Neural progenitor cell (in vitro differentiated cells): ENCODE measurements at regions not wholly inside any gene's neighbourhood (a gene's known extent, or its start where the extent isn't known, plus 50 kb on each side); places are given as distances from the start of the nearest gene placed in this dataset.

Experiments
- DNase-seq: peaks from one replicate; pipeline ENCODE4 v3.0.0-alpha.2; 2016; ENCODE audit warnings: low spot score
- H2AFZ ChIP-seq: fragments of 200-600 bp; sonication (generic); replicated peaks from 2 replicates; pipeline ENCODE4 v1.6.1; 2016; ENCODE audit warnings: antibody characterized with exemption
- H3F3A ChIP-seq: fragments of 200-600 bp; sonication (generic); 2 replicates; pipeline ENCODE4 v1.6.1; 2016; ENCODE audit warnings: antibody characterized with exemption, low read depth
- H3K27ac ChIP-seq: fragments of 200-600 bp; sonication (generic); 2 replicates; pipeline ENCODE4 v1.5.1; 2016; ENCODE audit warnings: mild to moderate bottlenecking
- H3K27me3 ChIP-seq: fragments of 200-600 bp; sonication (generic); 2 replicates; pipeline ENCODE4 v1.6.1; 2016; ENCODE audit warnings: mild to moderate bottlenecking, moderate library complexity
- H3K36me3 ChIP-seq: fragments of 200-600 bp; sonication (generic); 2 replicates; pipeline ENCODE4 v1.5.1; 2016
- H3K4me1 ChIP-seq: fragments of 200-600 bp; sonication (generic); 2 replicates; pipeline ENCODE4 v1.6.1; 2016; ENCODE audit warnings: mixed run types
- H3K4me2 ChIP-seq: fragments of 200-600 bp; sonication (generic); 2 replicates; pipeline ENCODE4 v1.6.1; 2016
- H3K4me3 ChIP-seq: fragments of 200-600 bp; sonication (generic); 2 replicates; pipeline ENCODE4 v1.5.1; 2016
- H3K79me2 ChIP-seq: fragments of 200-600 bp; sonication (generic); 2 replicates; pipeline ENCODE4 v1.6.1; 2016; ENCODE audit warnings: low read depth
- H3K9ac ChIP-seq: fragments of 200-600 bp; sonication (generic); 2 replicates; pipeline ENCODE4 v1.6.1; 2016
- H3K9me3 ChIP-seq: fragments of 200-600 bp; sonication (generic); 2 replicates; pipeline ENCODE4 v1.5.1; 2016; ENCODE audit warnings: low read depth
- H4K20me1 ChIP-seq: fragments of 200-600 bp; sonication (generic); 2 replicates; pipeline ENCODE4 v1.6.1; 2016; ENCODE audit warnings: low read depth
- H3K27ac Mint-ChIP-seq: 3 replicates; pipeline ENCODE4 v1.8.0; 2021; ENCODE audit warnings: mixed read lengths
- H3K27me3 Mint-ChIP-seq: 2 replicates; pipeline ENCODE4 v1.8.0; 2022; ENCODE audit warnings: low read depth, mild to moderate bottlenecking, inconsistent platforms, moderate library complexity, mixed read lengths; ENCODE audit not compliant: insufficient read depth
- H3K36me3 Mint-ChIP-seq: 3 replicates; pipeline ENCODE4 v1.8.0; 2021; ENCODE audit warnings: mixed read lengths
- H3K4me1 Mint-ChIP-seq: 3 replicates; pipeline ENCODE4 v1.8.0; 2021; ENCODE audit warnings: mixed read lengths
- H3K4me3 Mint-ChIP-seq: 3 replicates; pipeline ENCODE4 v1.8.0; 2021; ENCODE audit warnings: mild to moderate bottlenecking, moderate library complexity, mixed read lengths
- H3K9me3 Mint-ChIP-seq: 3 replicates; pipeline ENCODE4 v1.8.0; 2020; ENCODE audit warnings: mixed read lengths
- CTCF ChIP-seq: fragments of 200-600 bp; sonication (generic); IDR thresholded peaks from 2 replicates; pipeline ENCODE4 v1.5.1; 2017; ENCODE audit warnings: antibody characterized with exemption, mild to moderate bottlenecking
- EZH2 ChIP-seq: fragments of 200-600 bp; sonication (generic); IDR thresholded peaks from 2 replicates; pipeline ENCODE4 v1.6.1; 2017; ENCODE audit warnings: antibody characterized with exemption, mild to moderate bottlenecking, moderate library complexity
- EZH2phosphoT487 ChIP-seq: fragments of 200-600 bp; sonication (generic); IDR thresholded peaks from 2 replicates; pipeline ENCODE4 v1.6.1; 2017; ENCODE audit warnings: antibody characterized with exemption

GRCh38 chr3:178022599-178022998 lies 513.6 kb upstream of the KCNMB2 start:
- Histone ChIP-seq H3K9me3 (no peaks in the 10 kb centered on the region), H3F3A (no peaks in the 10 kb centered on the region), H3K4me2 (no peak overlapping the region), H4K20me1 (no peaks in the 10 kb centered on the region), H3K36me3 (no peaks in the 10 kb centered on the region), H3K4me1 (no peaks in the 10 kb centered on the region), H3K9ac (no peak overlapping the region), H3K27ac (no peak overlapping the region), H2AFZ (no peak overlapping the region), H3K79me2 (no peaks in the 10 kb centered on the region), H3K27me3 (no peaks in the 10 kb centered on the region), H3K4me3 (no peak overlapping the region)
- DNase-seq, result no peak
- Mint-ChIP-seq H3K9me3 (no peaks in the 10 kb centered on the region), H3K36me3 (no peaks in the 10 kb centered on the region), H3K27ac (no peak overlapping the region), H3K27me3 (no peaks in the 10 kb centered on the region), H3K4me3 (no peak overlapping the region), H3K4me1 (no peaks in the 10 kb centered on the region)
- TF ChIP-seq EZH2 (no peak), EZH2phosphoT487 (no peak), CTCF (no peak)

DNA sequence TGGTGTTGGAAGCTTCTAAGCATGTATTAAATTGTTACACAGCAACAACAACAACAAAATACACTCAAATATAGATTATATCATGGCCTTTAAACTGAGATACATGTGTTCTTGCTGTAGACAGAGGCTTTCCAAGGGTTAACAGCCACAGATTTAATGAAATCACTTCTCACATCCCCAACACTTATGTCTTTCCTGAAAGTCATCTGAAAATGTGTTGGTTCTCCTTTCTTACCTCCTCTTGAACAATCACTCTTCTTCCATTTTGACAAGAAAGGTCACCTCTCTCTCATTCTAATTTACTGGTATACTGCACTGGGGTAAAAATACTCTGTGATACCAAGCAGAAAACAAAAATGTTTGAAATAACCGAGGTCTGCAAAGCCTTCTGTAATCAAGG lies 507.3 kb upstream of the KCNMB2 start:
- Histone ChIP-seq H3K4me1 (no peaks in the 10 kb centered on the region), H3K27me3 (no peaks in the 10 kb centered on the region), H4K20me1 (no peaks in the 10 kb centered on the region), H3K79me2 (no peaks in the 10 kb centered on the region), H3K4me3 (no peak overlapping the region), H3K9ac (no peak overlapping the region), H3K27ac (no peak overlapping the region), H3K4me2 (no peak overlapping the region), H3K9me3 (no peaks in the 10 kb centered on the region), H3K36me3 (no peaks in the 10 kb centered on the region), H3F3A (no peaks in the 10 kb centered on the region), H2AFZ (no peak overlapping the region)
- no peak for DNase-seq
- TF ChIP-seq EZH2phosphoT487 (no peak), EZH2 (no peak), CTCF (no peak)
- no peak overlapping the region for H3K4me3 Mint-ChIP-seq
- H3K36me3 Mint-ChIP-seq, result no peaks in the 10 kb centered on the region
- H3K9me3 Mint-ChIP-seq, result no peaks in the 10 kb centered on the region
- no peaks in the 10 kb centered on the region for H3K27me3 Mint-ChIP-seq
- H3K27ac Mint-ChIP-seq, result no peak overlapping the region
- no peaks in the 10 kb centered on the region for H3K4me1 Mint-ChIP-seq

- no peaks in the 10 kb centered on the region for H3K79me2 ChIP-seq
- H3K27ac ChIP-seq, result no peak overlapping the region
- H4K20me1 ChIP-seq, result no peaks in the 10 kb centered on the region
- no peak overlapping the region for H3K9ac ChIP-seq
- Mint-ChIP-seq H3K27me3 (no peaks in the 10 kb centered on the region), H3K4me1 (no peaks in the 10 kb centered on the region), H3K36me3 (no peaks in the 10 kb centered on the region), H3K4me3 (no peak overlapping the region), H3K9me3 (no peaks in the 10 kb centered on the region), H3K27ac (no peak overlapping the region)
- no peaks in the 10 kb centered on the region for H3F3A ChIP-seq
- H3K27me3 ChIP-seq, result no peaks in the 10 kb centered on the region
- TF ChIP-seq CTCF (no peak), EZH2 (no peak), EZH2phosphoT487 (no peak)
- no peaks in the 10 kb centered on the region for H3K4me1 ChIP-seq
- no peak overlapping the region for H2AFZ ChIP-seq
- no peaks in the 10 kb centered on the region for H3K9me3 ChIP-seq
- DNase-seq, result no peak
- no peak overlapping the region for H3K4me3 ChIP-seq
- H3K4me2 ChIP-seq, result no peak overlapping the region
- no peaks in the 10 kb centered on the region for H3K36me3 ChIP-seq
Observed at GRCh38 chr3:178036451-178037144, 499.6 kb upstream of the KCNMB2 start.
